ENCODE measurements at regions not wholly inside any gene's neighbourhood (a gene's known extent, or its start where the extent isn't known, plus 50 kb on each side); places are given as distances from the start of the nearest gene placed in this dataset.

- TF ChIP-seq CTCF (IDR thresholded peaks at IDR 0.05) (no peak), TCF7L2 (IDR thresholded peaks at IDR 0.05; ENCODE audit: low read depth, low read length) (no peak), POLR2AphosphoS5 (IDR thresholded peaks at IDR 0.05; ENCODE audit: low read depth, low read length) (no peak), REST (IDR thresholded peaks at IDR 0.05; ENCODE audit: insufficient read depth in 1 of 2, low read depth in 2 of 2, low read length in 1 of 2) (no peak)
Observed at GRCh38 chr4:133943081-133943480, 258.5 kb downstream of the PABPC4L start.

Data from Panc1 (cell line).